C4-2B (cell line): ENCODE measurements at regions not wholly inside any gene's neighbourhood (a gene's known extent, or its start where the extent isn't known, plus 50 kb on each side); places are given as distances from the start of the nearest gene placed in this dataset.
"Not testable (repeated sequence)": the region's sequence is repeated elsewhere in the genome, so short reads cannot be mapped to it uniquely, and the experiment has no call there.

Source experiments
- ZFX ChIP-seq: fragments of 450-650 bp; IDR thresholded peaks from 2 replicates; pipeline ENCODE4 v1.6.1; 2017
- TF ChIP-seq, protein P1 (sequence below): fragments of 450-650 bp; conservative IDR thresholded peaks from 2 replicates; pipeline ENCODE4 v1.5.1; 2017; ENCODE audit warnings: mild to moderate bottlenecking

DNA sequence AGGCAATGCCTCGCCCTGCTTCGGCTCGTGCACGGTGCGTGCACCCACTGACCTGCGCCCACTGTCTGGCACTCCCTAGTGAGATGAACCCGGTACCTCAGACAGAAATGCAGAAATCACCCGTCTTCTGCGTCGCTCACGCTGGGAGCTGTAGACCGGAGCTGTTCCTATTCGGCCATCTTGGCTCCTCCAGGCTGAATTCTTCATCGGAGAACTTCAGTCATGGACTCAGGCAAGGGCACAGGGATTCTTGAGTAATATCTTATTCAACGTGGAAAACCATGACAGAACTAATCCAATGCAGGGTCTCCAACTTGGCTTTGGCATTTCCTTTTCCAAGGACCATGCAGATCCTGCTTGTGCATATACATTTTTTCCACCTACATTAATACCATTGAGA lies 190.7 kb downstream of the SH2D4B start:
- TF ChIP-seq, protein P1, sequence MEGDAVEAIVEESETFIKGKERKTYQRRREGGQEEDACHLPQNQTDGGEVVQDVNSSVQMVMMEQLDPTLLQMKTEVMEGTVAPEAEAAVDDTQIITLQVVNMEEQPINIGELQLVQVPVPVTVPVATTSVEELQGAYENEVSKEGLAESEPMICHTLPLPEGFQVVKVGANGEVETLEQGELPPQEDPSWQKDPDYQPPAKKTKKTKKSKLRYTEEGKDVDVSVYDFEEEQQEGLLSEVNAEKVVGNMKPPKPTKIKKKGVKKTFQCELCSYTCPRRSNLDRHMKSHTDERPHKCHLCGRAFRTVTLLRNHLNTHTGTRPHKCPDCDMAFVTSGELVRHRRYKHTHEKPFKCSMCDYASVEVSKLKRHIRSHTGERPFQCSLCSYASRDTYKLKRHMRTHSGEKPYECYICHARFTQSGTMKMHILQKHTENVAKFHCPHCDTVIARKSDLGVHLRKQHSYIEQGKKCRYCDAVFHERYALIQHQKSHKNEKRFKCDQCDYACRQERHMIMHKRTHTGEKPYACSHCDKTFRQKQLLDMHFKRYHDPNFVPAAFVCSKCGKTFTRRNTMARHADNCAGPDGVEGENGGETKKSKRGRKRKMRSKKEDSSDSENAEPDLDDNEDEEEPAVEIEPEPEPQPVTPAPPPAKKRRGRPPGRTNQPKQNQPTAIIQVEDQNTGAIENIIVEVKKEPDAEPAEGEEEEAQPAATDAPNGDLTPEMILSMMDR, result not testable (repeated sequence)
- not testable (repeated sequence) for TF ChIP-seq ZFX
